ENCODE measurements at regions not wholly inside any gene's neighbourhood (a gene's known extent, or its start where the extent isn't known, plus 50 kb on each side); places are given as distances from the start of the nearest gene placed in this dataset.

DNA sequence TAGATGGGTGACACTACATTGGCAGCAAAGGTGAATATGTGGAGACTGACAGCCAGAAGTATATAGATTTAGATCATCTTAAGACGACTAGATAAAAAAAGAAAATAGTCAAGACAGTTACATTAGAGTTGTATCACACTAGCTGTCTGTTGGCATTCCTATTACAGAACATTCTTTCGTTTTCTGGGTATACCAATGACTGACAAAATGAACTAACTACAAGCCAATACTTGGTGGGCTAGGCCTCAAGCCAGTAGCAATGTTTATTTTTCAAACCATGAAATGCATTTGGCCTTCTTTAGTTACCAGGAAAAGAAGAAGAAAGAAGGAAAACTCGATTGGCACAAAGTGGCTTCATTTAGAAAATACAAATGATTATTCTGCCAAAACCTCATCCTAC is 944.9 kb upstream of the ZEB2 start:
- TF ChIP-seq ZFP30 (CRISPR knock-in tag; IDR thresholded peaks at IDR 0.05) (no peak), PPARA (CRISPR knock-in tag; IDR thresholded peaks at IDR 0.05; ENCODE audit: borderline replicate concordance) (no peak), CSDC2 (CRISPR knock-in tag; IDR thresholded peaks at IDR 0.05) (no peak), TCF4 (CRISPR knock-in tag; IDR thresholded peaks at IDR 0.05; ENCODE audit: borderline replicate concordance) (no peak), ZFP3 (CRISPR knock-in tag; IDR thresholded peaks at IDR 0.05) (no peak), ZNF8 (CRISPR knock-in tag; IDR thresholded peaks at IDR 0.05) (no peak), ZC3H10 (CRISPR knock-in tag; IDR thresholded peaks at IDR 0.05) (no peak), OSR1 (CRISPR knock-in tag; IDR thresholded peaks at IDR 0.05) (no peak)
- TF ChIP-seq, protein P1, sequence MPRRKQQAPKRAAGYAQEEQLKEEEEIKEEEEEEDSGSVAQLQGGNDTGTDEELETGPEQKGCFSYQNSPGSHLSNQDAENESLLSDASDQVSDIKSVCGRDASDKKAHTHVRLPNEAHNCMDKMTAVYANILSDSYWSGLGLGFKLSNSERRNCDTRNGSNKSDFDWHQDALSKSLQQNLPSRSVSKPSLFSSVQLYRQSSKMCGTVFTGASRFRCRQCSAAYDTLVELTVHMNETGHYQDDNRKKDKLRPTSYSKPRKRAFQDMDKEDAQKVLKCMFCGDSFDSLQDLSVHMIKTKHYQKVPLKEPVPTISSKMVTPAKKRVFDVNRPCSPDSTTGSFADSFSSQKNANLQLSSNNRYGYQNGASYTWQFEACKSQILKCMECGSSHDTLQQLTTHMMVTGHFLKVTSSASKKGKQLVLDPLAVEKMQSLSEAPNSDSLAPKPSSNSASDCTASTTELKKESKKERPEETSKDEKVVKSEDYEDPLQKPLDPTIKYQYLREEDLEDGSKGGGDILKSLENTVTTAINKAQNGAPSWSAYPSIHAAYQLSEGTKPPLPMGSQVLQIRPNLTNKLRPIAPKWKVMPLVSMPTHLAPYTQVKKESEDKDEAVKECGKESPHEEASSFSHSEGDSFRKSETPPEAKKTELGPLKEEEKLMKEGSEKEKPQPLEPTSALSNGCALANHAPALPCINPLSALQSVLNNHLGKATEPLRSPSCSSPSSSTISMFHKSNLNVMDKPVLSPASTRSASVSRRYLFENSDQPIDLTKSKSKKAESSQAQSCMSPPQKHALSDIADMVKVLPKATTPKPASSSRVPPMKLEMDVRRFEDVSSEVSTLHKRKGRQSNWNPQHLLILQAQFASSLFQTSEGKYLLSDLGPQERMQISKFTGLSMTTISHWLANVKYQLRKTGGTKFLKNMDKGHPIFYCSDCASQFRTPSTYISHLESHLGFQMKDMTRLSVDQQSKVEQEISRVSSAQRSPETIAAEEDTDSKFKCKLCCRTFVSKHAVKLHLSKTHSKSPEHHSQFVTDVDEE (CRISPR knock-in tag; IDR thresholded peaks at IDR 0.05): no peak
- TF ChIP-seq, protein P2, sequence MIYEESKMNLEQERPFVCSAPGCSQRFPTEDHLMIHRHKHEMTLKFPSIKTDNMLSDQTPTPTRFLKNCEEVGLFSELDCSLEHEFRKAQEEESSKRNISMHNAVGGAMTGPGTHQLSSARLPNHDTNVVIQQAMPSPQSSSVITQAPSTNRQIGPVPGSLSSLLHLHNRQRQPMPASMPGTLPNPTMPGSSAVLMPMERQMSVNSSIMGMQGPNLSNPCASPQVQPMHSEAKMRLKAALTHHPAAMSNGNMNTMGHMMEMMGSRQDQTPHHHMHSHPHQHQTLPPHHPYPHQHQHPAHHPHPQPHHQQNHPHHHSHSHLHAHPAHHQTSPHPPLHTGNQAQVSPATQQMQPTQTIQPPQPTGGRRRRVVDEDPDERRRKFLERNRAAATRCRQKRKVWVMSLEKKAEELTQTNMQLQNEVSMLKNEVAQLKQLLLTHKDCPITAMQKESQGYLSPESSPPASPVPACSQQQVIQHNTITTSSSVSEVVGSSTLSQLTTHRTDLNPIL (CRISPR knock-in tag; IDR thresholded peaks at IDR 0.05; ENCODE audit: low read depth): no peak
- TF ChIP-seq, protein P3, sequence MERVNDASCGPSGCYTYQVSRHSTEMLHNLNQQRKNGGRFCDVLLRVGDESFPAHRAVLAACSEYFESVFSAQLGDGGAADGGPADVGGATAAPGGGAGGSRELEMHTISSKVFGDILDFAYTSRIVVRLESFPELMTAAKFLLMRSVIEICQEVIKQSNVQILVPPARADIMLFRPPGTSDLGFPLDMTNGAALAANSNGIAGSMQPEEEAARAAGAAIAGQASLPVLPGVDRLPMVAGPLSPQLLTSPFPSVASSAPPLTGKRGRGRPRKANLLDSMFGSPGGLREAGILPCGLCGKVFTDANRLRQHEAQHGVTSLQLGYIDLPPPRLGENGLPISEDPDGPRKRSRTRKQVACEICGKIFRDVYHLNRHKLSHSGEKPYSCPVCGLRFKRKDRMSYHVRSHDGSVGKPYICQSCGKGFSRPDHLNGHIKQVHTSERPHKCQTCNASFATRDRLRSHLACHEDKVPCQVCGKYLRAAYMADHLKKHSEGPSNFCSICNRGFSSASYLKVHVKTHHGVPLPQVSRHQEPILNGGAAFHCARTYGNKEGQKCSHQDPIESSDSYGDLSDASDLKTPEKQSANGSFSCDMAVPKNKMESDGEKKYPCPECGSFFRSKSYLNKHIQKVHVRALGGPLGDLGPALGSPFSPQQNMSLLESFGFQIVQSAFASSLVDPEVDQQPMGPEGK (CRISPR knock-in tag; IDR thresholded peaks at IDR 0.05; ENCODE audit: borderline replicate concordance): no peak
- TF ChIP-seq, protein P4, sequence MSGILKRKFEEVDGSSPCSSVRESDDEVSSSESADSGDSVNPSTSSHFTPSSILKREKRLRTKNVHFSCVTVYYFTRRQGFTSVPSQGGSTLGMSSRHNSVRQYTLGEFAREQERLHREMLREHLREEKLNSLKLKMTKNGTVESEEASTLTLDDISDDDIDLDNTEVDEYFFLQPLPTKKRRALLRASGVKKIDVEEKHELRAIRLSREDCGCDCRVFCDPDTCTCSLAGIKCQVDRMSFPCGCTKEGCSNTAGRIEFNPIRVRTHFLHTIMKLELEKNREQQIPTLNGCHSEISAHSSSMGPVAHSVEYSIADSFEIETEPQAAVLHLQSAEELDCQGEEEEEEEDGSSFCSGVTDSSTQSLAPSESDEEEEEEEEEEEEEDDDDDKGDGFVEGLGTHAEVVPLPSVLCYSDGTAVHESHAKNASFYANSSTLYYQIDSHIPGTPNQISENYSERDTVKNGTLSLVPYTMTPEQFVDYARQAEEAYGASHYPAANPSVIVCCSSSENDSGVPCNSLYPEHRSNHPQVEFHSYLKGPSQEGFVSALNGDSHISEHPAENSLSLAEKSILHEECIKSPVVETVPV (CRISPR knock-in tag; IDR thresholded peaks at IDR 0.05): no peak
